Vagina (tissue), 2 donors: ENCODE measurements at regions not wholly inside any gene's neighbourhood (a gene's known extent, or its start where the extent isn't known, plus 50 kb on each side); places are given as distances from the start of the nearest gene placed in this dataset.

Experiments used
- CTCF ChIP-seq, 3 experiments: fragments of 450-650 bp in 2 of 3; fragments of 200-600 bp in 1 of 3; sonication (generic) in 1 of 3; IDR thresholded peaks; one replicate each; pipeline ENCODE4 v1.5.1; 2017 to 2019; ENCODE audit warnings: antibody characterized with exemption in 3 of 3, mild to moderate bottlenecking in 2 of 3, moderate library complexity in 2 of 3
- POLR2AphosphoS5 ChIP-seq, 2 donors: sonication (generic); formaldehyde crosslinking; IDR thresholded peaks; one replicate each; pipeline ENCODE4 v1.9.0; 2017; ENCODE audit warnings: antibody characterized with exemption in 2 of 2, mild to moderate bottlenecking in 2 of 2, low read depth in 1 of 2; ENCODE audit not compliant: insufficient read depth in 1 of 2

- TF ChIP-seq CTCF (IDR thresholded peaks at IDR 0.05) = no peak
- TF ChIP-seq POLR2AphosphoS5 (IDR thresholded peaks at IDR 0.05; ENCODE audit: insufficient read depth in 1 of 2, low read depth in 1 of 2) = no peak
Observed at GRCh38 chr1:5444396-5444795, 547.8 kb downstream of the NPHP4 start.
